WTC11 (cell line): ENCODE measurements at regions not wholly inside any gene's neighbourhood (a gene's known extent, or its start where the extent isn't known, plus 50 kb on each side); places are given as distances from the start of the nearest gene placed in this dataset.

Source experiments
- ATAC-seq: fragments of 200-7000 bp; cut with Tn5 transposase; 2 replicates; pipeline ENCODE4 v1.10.0; 2021; ENCODE audit warnings: mild to moderate bottlenecking, moderate library complexity
- CTCF ChIA-PET: fragments of 300-600 bp; sonication (Branson Sonifier 250); formaldehyde crosslinking; loops from one replicate; lab custom pipeline; 2021; ENCODE audit warnings: antibody characterized with exemption; lab: Charles Lee
- POLR2A ChIA-PET: fragments of 350-600 bp; sonication (Branson Sonifier 250); formaldehyde crosslinking; loops from one replicate; lab custom pipeline; 2021; ENCODE audit warnings: antibody characterized with exemption; lab: Charles Lee
- DNase-seq: peaks from one replicate; pipeline ENCODE4 v3.0.0; 2021; ENCODE audit warnings: low spot score
- H3K27ac Mint-ChIP-seq: 2 replicates; pipeline ENCODE4 v1.8.0; 2021; ENCODE audit warnings: mixed read lengths
- H3K27me3 Mint-ChIP-seq: 2 replicates; pipeline ENCODE4 v1.8.0; 2021; ENCODE audit warnings: low read depth, mild to moderate bottlenecking, moderate library complexity, mixed read lengths
- H3K36me3 Mint-ChIP-seq: 2 replicates; pipeline ENCODE4 v1.8.0; 2021; ENCODE audit warnings: mixed read lengths
- H3K4me1 Mint-ChIP-seq: 2 replicates; pipeline ENCODE4 v1.8.0; 2022; ENCODE audit warnings: mixed read lengths
- H3K4me3 Mint-ChIP-seq: 2 replicates; pipeline ENCODE4 v1.8.0; 2021; ENCODE audit warnings: mild to moderate bottlenecking, moderate library complexity, mixed read lengths
- H3K9me3 Mint-ChIP-seq: 2 replicates; pipeline ENCODE4 v1.8.0; 2021; ENCODE audit warnings: mixed read lengths
- AFF4 ChIP-seq: sonication (generic); formaldehyde crosslinking; IDR thresholded peaks from 2 replicates; pipeline ENCODE4 v1.8.1; 2023; ENCODE audit warnings: mild to moderate bottlenecking, missing genetic modification reagents, borderline replicate concordance
- ATF3 ChIP-seq: sonication (generic); formaldehyde crosslinking; conservative IDR thresholded peaks from 2 replicates; pipeline ENCODE4 v1.8.1; 2022; ENCODE audit warnings: mild to moderate bottlenecking, missing genetic modification reagents
- CREB1 ChIP-seq: sonication (generic); formaldehyde crosslinking; IDR thresholded peaks from 2 replicates; pipeline ENCODE4 v1.8.0; 2023; ENCODE audit warnings: mild to moderate bottlenecking, missing genetic modification reagents
- E2F4 ChIP-seq: sonication (generic); formaldehyde crosslinking; IDR thresholded peaks from 2 replicates; pipeline ENCODE4 v1.8.1; 2022; ENCODE audit warnings: low read depth, mild to moderate bottlenecking, moderate library complexity, missing genetic modification reagents, borderline replicate concordance
- ETV6 ChIP-seq: sonication (generic); formaldehyde crosslinking; IDR thresholded peaks from 2 replicates; pipeline ENCODE4 v1.8.1; 2022; ENCODE audit warnings: mild to moderate bottlenecking, missing genetic modification reagents
- FOXJ3 ChIP-seq: sonication (generic); formaldehyde crosslinking; IDR thresholded peaks from 2 replicates; pipeline ENCODE4 v1.9.0; 2021; ENCODE audit warnings: missing genetic modification reagents, mild to moderate bottlenecking, borderline replicate concordance
- FOXK1 ChIP-seq: sonication (generic); formaldehyde crosslinking; IDR thresholded peaks from 2 replicates; pipeline ENCODE4 v1.8.0; 2022; ENCODE audit warnings: mild to moderate bottlenecking, moderate library complexity, missing genetic modification reagents
- GRHL2 ChIP-seq: fragments of 250-450 bp; sonication (Bioruptor Pico); IDR thresholded peaks from 2 replicates; pipeline ENCODE4 v1.8.0; 2022; ENCODE audit warnings: mild to moderate bottlenecking, moderate library complexity; ENCODE audit not compliant: insufficient replicate concordance, severe bottlenecking
- HMGA2 ChIP-seq: fragments of 250-450 bp; sonication (Bioruptor Pico); IDR thresholded peaks from 2 replicates; pipeline ENCODE4 v1.4.0; 2021; ENCODE audit warnings: mild to moderate bottlenecking, moderate library complexity
- NR3C1 ChIP-seq: sonication (generic); formaldehyde crosslinking; conservative IDR thresholded peaks from 2 replicates; pipeline ENCODE4 v1.8.1; 2023; ENCODE audit warnings: low read depth, mild to moderate bottlenecking, missing genetic modification reagents
- RELA ChIP-seq: sonication (generic); formaldehyde crosslinking; IDR thresholded peaks from 2 replicates; pipeline ENCODE4 v1.8.1; 2022; ENCODE audit warnings: missing genetic modification reagents, mild to moderate bottlenecking, borderline replicate concordance
- STAT6 ChIP-seq: sonication (generic); formaldehyde crosslinking; conservative IDR thresholded peaks from 2 replicates; pipeline ENCODE4 v1.8.1; 2023; ENCODE audit warnings: mild to moderate bottlenecking, low read depth, missing genetic modification reagents, moderate library complexity
- TCF7 ChIP-seq: sonication (generic); formaldehyde crosslinking; IDR thresholded peaks from 2 replicates; pipeline ENCODE4 v1.8.0; 2022; ENCODE audit warnings: mild to moderate bottlenecking, low read depth, missing genetic modification reagents, moderate library complexity
- TP53 ChIP-seq: sonication (generic); formaldehyde crosslinking; IDR thresholded peaks from 2 replicates; pipeline ENCODE4 v1.8.1; 2023; ENCODE audit warnings: mild to moderate bottlenecking, missing genetic modification reagents
- ZMAT4 ChIP-seq: fragments of 250-450 bp; sonication (Bioruptor Pico); IDR thresholded peaks from 2 replicates; pipeline ENCODE4 v1.9.0; 2021; ENCODE audit warnings: mild to moderate bottlenecking
- ZNF138 ChIP-seq: sonication (generic); formaldehyde crosslinking; conservative IDR thresholded peaks from 2 replicates; pipeline ENCODE4 v1.8.1; 2022; ENCODE audit warnings: mild to moderate bottlenecking, moderate library complexity, missing genetic modification reagents
- ZNF281 ChIP-seq: sonication (generic); formaldehyde crosslinking; IDR thresholded peaks from 2 replicates; pipeline ENCODE4 v1.8.0; 2023; ENCODE audit warnings: mild to moderate bottlenecking, missing genetic modification reagents
- ZNF416 ChIP-seq: fragments of 250-450 bp; sonication (Bioruptor Pico); IDR thresholded peaks from 2 replicates; pipeline ENCODE4 v1.9.0; 2021; ENCODE audit warnings: mild to moderate bottlenecking, inconsistent platforms

- TF ChIP-seq AFF4 (no peak), GRHL2 (CRISPR knock-in tag) (no peak), TCF7 (no peak), E2F4 (CRISPR knock-in tag) (no peak), ZNF281 (CRISPR knock-in tag) (no peak), ZNF416 (CRISPR knock-in tag) (no peak), HMGA2 (no peak), CREB1 (CRISPR knock-in tag) (no peak), RELA (CRISPR knock-in tag) (no peak), FOXJ3 (CRISPR knock-in tag) (no peak)
These were observed 795.8 kb downstream of the BRD1 start (continued) for GRCh38 chr22:49031746-49032330.

GRCh38 chr22:49028111-49028510 is 799.6 kb downstream of the BRD1 start:
- no peaks in the 10 kb centered on the region for H3K4me1 Mint-ChIP-seq
- DNase-seq: no peak
- CTCF ChIA-PET: interaction anchor here (2.5 kb wide), 1 partner anchor 18 kb away, joined by 7 read pairs; no protein-coding TSS in a partner anchor
- no peak overlapping the region for H3K4me3 Mint-ChIP-seq
- peaks cover 4% of the 10 kb centered on the region; the same call in 1 of the 2 replicates for H3K36me3 Mint-ChIP-seq
- no peak for TF ChIP-seq FOXK1
- TF ChIP-seq TP53: no peak
- no peak for TF ChIP-seq STAT6 (CRISPR knock-in tag)
- no peak for ATAC-seq
- H3K27me3 Mint-ChIP-seq: peaks cover 2% of the 10 kb centered on the region; the same call in 1 of the 2 replicates
- POLR2A ChIA-PET: no interaction called here
- H3K27ac Mint-ChIP-seq: no peak overlapping the region
- peaks cover 10% of the 10 kb centered on the region for H3K9me3 Mint-ChIP-seq

GRCh38 chr22:49027368-49027670 is 800.4 kb downstream of the BRD1 start:
- peaks cover 2% of the 10 kb centered on the region; the same call in 1 of the 2 replicates for H3K27me3 Mint-ChIP-seq
- H3K9me3 Mint-ChIP-seq: peaks cover 10% of the 10 kb centered on the region
- CTCF ChIA-PET: interaction anchor here (1.3 to 1.7 kb wide), 2 partner anchors 19 to 278 kb away, joined by 3 to 5 read pairs; no protein-coding TSS in a partner anchor
- H3K27ac Mint-ChIP-seq: no peak overlapping the region
- H3K4me3 Mint-ChIP-seq: no peak overlapping the region
- POLR2A ChIA-PET: no interaction called here
- DNase-seq (no peak), ATAC-seq (no peak)
- no peaks in the 10 kb centered on the region for H3K4me1 Mint-ChIP-seq
- peaks cover 4% of the 10 kb centered on the region; the same call in 1 of the 2 replicates for H3K36me3 Mint-ChIP-seq
- TF ChIP-seq ETV6 (CRISPR knock-in tag) (no peak), NR3C1 (no peak), STAT6 (CRISPR knock-in tag) (no peak), ATF3 (CRISPR knock-in tag) (no peak), FOXJ3 (CRISPR knock-in tag) (no peak), TCF7 (no peak), ZNF138 (no peak), ZMAT4 (CRISPR knock-in tag) (no peak)
